ENCODE measurements at regions not wholly inside any gene's neighbourhood (a gene's known extent, or its start where the extent isn't known, plus 50 kb on each side); places are given as distances from the start of the nearest gene placed in this dataset.

DNA sequence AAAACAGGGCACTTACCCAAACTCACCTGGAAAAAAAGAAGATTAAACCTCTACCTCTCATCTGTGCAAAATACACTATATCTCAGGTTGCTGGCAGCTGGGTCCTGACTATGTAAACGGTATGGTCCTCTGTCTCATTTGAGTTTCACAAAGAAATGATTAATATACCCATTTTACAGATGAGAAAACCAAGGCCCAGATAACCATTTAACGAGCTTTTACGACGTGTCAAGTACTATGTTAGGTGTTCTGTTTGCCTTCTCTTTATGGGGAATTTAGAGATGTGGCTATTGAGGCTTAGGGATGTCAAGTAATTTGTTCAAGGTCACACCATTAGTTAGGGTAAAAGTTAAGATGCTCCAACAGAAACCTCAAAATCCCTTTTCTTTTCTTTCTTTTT, 140.4 kb upstream of the USP24 start:
- Mint-ChIP-seq H3K9me3 (no peaks in the 10 kb centered on the region), H3K4me1 (no peaks in the 10 kb centered on the region), H3K4me3 (no peak overlapping the region), H3K27ac (no peak overlapping the region), H3K36me3 (no peaks in the 10 kb centered on the region), H3K27me3 (peaks cover 33% of the 10 kb centered on the region)
- ATAC-seq, result no peak

DNA sequence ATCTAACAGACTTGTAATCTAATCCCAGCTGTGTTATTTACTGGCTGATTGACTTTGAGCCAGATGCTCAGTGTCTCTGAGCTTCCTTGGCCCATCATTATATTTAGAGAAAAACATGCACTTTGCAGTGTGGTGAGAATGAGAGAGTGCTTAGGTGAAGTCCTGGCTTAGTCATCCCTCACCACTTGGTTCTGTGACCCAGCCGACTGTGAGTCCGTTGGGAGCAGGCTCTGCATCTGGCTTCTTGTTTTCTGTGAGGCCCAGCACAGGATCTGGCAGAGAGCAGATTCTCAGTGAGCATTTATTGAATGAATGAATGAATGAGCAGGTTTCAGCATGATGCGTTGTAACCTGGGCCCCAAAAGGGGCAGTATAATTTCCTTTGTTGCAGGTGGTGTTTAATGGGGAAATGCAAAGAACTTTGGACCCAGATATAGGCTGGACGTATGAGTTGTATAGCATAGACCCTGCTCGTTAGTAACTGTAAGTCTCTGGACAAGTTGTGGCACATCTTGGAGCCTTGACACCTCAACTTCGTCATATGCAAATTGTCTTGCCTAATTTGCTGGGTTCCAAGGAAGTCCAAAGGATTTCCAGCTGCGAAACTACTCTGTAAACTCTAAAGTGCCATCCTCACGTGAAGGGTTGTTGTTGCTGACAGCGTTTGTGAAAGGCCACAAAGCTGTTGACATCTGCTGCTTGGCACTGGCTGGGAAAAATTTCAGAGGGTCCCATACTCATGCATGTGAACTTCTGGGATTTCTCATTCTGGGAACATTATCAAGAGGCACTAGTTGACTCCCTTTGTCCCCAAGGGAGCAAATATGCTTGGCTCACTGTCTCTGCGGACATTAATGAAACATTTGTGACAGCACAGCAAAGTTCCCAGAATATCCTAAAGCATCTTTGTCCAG, 138.8 kb upstream of the USP24 start:
- no peaks in the 10 kb centered on the region for H3K4me1 Mint-ChIP-seq
- peaks cover 37% of the 10 kb centered on the region for H3K27me3 Mint-ChIP-seq
- no peaks in the 10 kb centered on the region for H3K9me3 Mint-ChIP-seq
- H3K27ac Mint-ChIP-seq, result no peak overlapping the region
- no peak overlapping the region for H3K4me3 Mint-ChIP-seq
- H3K36me3 Mint-ChIP-seq, result no peaks in the 10 kb centered on the region
- ATAC-seq, result peak; percentile 70

- ATAC-seq, result no peak
- no peak overlapping the region for H3K27ac Mint-ChIP-seq
- no peaks in the 10 kb centered on the region for H3K9me3 Mint-ChIP-seq
- H3K36me3 Mint-ChIP-seq, result no peaks in the 10 kb centered on the region
- H3K4me3 Mint-ChIP-seq, result no peak overlapping the region
- H3K4me1 Mint-ChIP-seq, result no peaks in the 10 kb centered on the region
- H3K27me3 Mint-ChIP-seq, result peaks cover 43% of the 10 kb centered on the region
Observed at GRCh38 chr1:55352811-55353180, 137.6 kb upstream of the USP24 start.

- no peak overlapping the region for H3K27ac Mint-ChIP-seq
Observed at GRCh38 chr1:55352080-55352810, 137.1 kb upstream of the USP24 start.

DNA sequence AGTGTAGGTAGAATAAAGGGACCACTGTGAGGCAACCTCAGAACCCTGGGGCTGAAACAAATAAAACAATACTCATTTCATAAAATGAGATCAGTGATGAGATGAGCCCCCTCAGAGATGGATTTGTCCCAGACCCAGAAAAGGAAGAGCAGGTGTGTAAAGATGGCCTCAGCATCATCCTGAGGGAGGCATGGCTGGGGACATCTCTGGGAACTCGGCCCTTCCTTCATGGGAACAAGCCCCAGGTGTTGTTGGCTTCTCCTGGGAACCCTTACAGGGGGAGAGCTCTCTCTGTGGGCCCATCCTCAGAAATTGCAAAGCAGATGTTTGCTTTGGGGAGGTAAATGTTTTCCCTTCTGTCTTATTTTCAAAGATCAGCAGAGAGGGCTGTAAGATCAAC, 133.2 kb upstream of the USP24 start:
- H3K27ac Mint-ChIP-seq, result no peak overlapping the region

More at GRCh38 chr1:55352080-55352810, 137.1 kb upstream of the USP24 start:
- no peaks in the 10 kb centered on the region for H3K4me1 Mint-ChIP-seq
- no peak for ATAC-seq
- H3K4me3 Mint-ChIP-seq, result no peak overlapping the region
- H3K27me3 Mint-ChIP-seq, result peaks cover 46% of the 10 kb centered on the region
- no peaks in the 10 kb centered on the region for H3K9me3 Mint-ChIP-seq
- no peaks in the 10 kb centered on the region for H3K36me3 Mint-ChIP-seq

GRCh38 chr1:55347866-55348265, 132.7 kb upstream of the USP24 start:
- no peak for ATAC-seq
- Mint-ChIP-seq H3K9me3 (peaks cover 11% of the 10 kb centered on the region), H3K27me3 (peaks cover 38% of the 10 kb centered on the region), H3K36me3 (peaks cover 6% of the 10 kb centered on the region), H3K4me1 (peaks cover 10% of the 10 kb centered on the region), H3K27ac (no peak overlapping the region), H3K4me3 (no peak overlapping the region)

More for the DNA sequence above, 133.2 kb upstream of the USP24 start:
- Mint-ChIP-seq H3K4me3 (no peak overlapping the region), H3K27me3 (peaks cover 33% of the 10 kb centered on the region), H3K9me3 (peaks cover 9% of the 10 kb centered on the region), H3K36me3 (peaks cover 6% of the 10 kb centered on the region), H3K4me1 (peaks cover 10% of the 10 kb centered on the region)
- no peak for ATAC-seq

DNA sequence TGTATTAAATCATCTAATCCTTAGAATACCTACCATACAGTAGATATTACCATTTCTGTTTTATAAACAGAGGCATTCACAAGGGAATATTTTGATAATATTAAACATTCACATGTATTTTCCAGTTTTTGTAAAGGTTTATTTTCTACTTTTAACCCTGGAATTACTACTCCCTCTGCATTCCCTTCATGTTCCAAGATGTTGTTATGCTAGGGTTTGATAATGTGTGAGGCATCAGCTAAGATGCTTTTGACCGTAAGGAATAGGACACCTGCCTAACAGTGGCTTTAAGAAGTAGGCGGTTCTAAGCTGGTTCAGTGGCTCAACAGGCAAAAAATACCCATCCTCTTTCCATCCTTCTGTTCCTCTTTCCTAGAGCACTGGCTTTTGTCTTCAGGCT, 131.9 kb upstream of the USP24 start:
- Mint-ChIP-seq H3K27ac (no peak overlapping the region), H3K4me1 (peaks cover 10% of the 10 kb centered on the region), H3K4me3 (no peak overlapping the region), H3K27me3 (peaks cover 38% of the 10 kb centered on the region), H3K36me3 (peaks cover 6% of the 10 kb centered on the region), H3K9me3 (peaks cover 11% of the 10 kb centered on the region)
- ATAC-seq, result no peak

- no peak for ATAC-seq
- Mint-ChIP-seq H3K27ac (no peak overlapping the region), H3K4me1 (peaks cover 10% of the 10 kb centered on the region), H3K27me3 (peaks cover 33% of the 10 kb centered on the region), H3K9me3 (peaks cover 11% of the 10 kb centered on the region), H3K4me3 (no peak overlapping the region), H3K36me3 (peaks cover 6% of the 10 kb centered on the region)
Observed at GRCh38 chr1:55346586-55346985, 131.4 kb upstream of the USP24 start.

DNA sequence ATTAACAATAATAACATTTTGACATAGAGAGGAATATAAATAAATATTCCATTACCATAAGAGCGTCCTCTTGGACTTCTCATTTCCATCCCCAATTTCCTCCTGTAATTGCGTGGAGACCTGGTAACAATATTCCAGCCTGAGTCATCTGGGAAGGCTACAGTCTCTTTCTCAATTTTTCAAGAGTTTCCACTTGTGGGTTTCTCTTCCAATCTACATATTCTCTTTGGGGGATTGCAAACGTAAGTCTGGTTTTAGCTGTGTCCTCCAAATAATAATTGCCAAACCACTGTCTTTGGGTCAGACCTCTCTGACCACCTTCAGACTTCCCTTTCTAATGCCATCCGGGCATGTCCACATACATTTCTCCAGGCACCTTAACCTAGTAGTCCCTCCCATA, 124.5 kb upstream of the USP24 start:
- Mint-ChIP-seq H3K4me3 (no peak overlapping the region), H3K27me3 (peaks cover 9% of the 10 kb centered on the region), H3K9me3 (peaks cover 16% of the 10 kb centered on the region), H3K27ac (no peak overlapping the region), H3K4me1 (peaks cover 5% of the 10 kb centered on the region), H3K36me3 (peaks cover 13% of the 10 kb centered on the region)
- no peak for ATAC-seq

- peaks cover 8% of the 10 kb centered on the region for H3K27me3 Mint-ChIP-seq
- peak overlapping the region; percentile 48 for H3K27ac Mint-ChIP-seq
- peaks cover 5% of the 10 kb centered on the region for H3K4me1 Mint-ChIP-seq
- no peak overlapping the region for H3K4me3 Mint-ChIP-seq
- no peak for ATAC-seq
- peaks cover 13% of the 10 kb centered on the region for H3K36me3 Mint-ChIP-seq
- H3K9me3 Mint-ChIP-seq, result peaks cover 16% of the 10 kb centered on the region
Observed at GRCh38 chr1:55338448-55338820, 123.3 kb upstream of the USP24 start.

DNA sequence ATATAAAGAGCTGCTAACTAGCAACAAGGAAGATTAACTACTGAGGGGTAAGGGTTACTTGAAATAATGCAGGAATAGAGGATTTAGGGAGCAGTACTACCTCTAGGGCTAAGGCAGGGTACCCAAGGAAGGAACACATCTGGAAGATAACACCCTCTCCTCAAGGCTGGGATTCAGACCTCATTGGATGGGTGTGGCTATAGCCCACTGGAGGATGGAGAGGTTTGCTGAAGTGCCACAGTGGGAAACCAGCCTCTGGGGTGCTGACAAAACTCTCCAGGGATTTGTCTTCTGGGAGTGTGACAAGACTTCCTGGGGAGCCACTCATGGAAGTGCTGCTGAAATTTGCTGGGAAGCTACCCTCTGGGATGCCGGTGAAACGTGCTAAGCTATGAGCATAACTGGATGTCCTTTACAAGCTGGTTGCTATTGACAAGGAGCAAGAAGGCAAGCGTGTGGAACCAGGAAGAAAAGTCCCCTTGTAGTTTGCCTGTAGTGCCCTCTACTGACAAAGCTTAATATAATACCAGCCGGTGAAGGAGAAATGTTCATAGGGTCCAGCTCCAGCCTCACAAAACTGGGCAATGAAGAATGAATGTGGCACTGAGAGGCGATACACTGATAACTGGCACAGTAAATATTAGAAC, 122.8 kb upstream of the USP24 start:
- Mint-ChIP-seq H3K36me3 (peaks cover 13% of the 10 kb centered on the region), H3K27me3 (peaks cover 3% of the 10 kb centered on the region), H3K27ac (peak overlapping the region; percentile 48), H3K4me3 (no peak overlapping the region), H3K4me1 (peaks cover 5% of the 10 kb centered on the region), H3K9me3 (peaks cover 13% of the 10 kb centered on the region)
- ATAC-seq, result peak; percentile 61

DNA sequence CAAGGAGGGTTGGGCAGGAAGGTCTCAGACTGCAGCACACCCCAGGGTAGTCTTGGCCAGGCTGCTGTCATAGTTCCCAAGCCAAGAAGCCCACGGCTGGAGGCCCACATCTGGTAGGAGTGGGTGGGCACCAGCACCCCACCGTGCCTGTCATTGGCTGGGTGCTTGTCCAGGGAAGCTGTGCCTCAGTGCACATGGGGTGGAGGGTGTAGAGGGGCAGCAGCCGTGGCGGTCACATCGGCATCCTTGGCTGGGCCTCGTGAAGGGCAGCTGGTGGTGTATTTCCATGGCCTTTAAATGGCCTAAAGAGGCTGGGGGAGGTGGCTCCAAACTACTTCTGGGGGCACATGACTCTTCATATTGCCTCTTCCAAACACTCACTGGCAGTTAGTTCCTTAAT, 119.6 kb upstream of the USP24 start:
- H3K36me3 Mint-ChIP-seq, result peaks cover 2% of the 10 kb centered on the region
- ATAC-seq, result peak; percentile 17
- peaks cover 1% of the 10 kb centered on the region for H3K9me3 Mint-ChIP-seq
- peaks cover 7% of the 10 kb centered on the region for H3K27me3 Mint-ChIP-seq
- H3K4me3 Mint-ChIP-seq, result no peak overlapping the region
- H3K27ac Mint-ChIP-seq, result no peak overlapping the region
- H3K4me1 Mint-ChIP-seq, result peaks cover 12% of the 10 kb centered on the region

DNA sequence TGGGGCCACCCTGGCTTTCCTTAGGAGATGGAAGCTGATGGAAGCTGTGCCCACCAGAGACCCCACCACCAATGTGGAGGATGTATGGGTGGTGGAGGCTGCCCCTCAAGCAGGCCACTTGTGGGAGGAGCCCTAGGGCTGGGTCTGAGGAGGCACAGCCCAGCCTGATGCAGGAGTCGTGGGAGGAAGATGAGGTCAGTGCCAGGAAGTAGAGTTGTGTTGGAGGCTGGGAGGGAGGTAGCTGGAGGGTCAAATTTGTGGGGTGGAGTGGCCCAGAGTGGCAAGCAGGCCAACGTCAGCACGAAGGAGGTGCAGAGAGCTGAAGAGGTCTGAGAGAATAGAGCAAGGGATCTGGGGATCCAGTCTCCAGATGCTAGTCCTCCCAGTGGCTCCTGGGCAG, 119.0 kb upstream of the USP24 start:
- Mint-ChIP-seq H3K36me3 (no peaks in the 10 kb centered on the region), H3K27ac (no peak overlapping the region), H3K4me3 (no peak overlapping the region), H3K27me3 (peaks cover 7% of the 10 kb centered on the region), H3K4me1 (peaks cover 12% of the 10 kb centered on the region), H3K9me3 (no peaks in the 10 kb centered on the region)
- ATAC-seq, result no peak

DNA sequence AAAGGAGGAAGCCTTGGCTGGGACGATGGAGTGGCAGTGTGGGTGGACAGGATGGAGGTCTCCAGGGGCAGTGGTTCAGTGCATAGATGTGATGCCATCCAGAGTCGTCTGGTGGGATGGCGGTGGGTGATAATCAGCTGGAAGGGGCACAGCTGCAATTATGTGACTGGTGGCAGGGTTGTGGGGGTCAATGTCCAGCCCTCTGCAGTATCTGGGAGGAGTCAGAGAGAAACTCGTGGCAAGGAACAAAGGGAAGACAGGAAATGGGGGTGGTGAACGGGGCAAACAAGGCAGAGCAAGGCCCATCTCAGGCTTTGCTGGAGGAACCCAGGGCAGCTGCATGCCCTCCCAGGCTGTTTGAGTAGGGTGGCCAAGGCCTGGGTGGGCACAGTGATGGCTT, 118.3 kb upstream of the USP24 start:
- Mint-ChIP-seq H3K4me3 (no peak overlapping the region), H3K4me1 (peaks cover 12% of the 10 kb centered on the region), H3K27me3 (peaks cover 7% of the 10 kb centered on the region), H3K36me3 (no peaks in the 10 kb centered on the region), H3K27ac (no peak overlapping the region), H3K9me3 (no peaks in the 10 kb centered on the region)
- no peak for ATAC-seq

DNA sequence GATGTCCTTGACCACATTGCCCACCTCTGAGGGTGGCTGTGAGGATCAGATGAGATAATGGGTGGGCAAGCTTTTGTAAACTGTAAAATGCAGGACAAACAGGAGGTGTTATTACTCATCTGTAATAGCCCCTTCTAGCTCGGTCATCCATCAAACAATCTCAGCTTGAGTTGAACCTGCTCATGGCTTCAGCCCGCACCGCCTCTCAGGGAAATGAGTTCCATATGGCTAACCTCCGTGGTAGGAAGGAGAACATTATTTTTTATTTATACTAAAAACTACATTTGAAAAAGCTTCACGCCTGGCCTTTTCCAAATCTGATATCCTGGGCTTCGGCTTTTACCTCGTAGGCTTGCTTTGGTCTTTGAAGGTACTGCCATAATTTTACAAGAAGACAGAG, 116.2 kb upstream of the USP24 start:
- Mint-ChIP-seq H3K4me1 (peaks cover 7% of the 10 kb centered on the region), H3K27me3 (peaks cover 16% of the 10 kb centered on the region), H3K27ac (no peak overlapping the region), H3K9me3 (no peaks in the 10 kb centered on the region), H3K4me3 (no peak overlapping the region), H3K36me3 (no peaks in the 10 kb centered on the region)
- ATAC-seq, result no peak
